ENCODE measurements at regions not wholly inside any gene's neighbourhood (a gene's known extent, or its start where the extent isn't known, plus 50 kb on each side); places are given as distances from the start of the nearest gene placed in this dataset.
A peak's percentile ranks its signal among the peaks of the same experiment; 100 is the strongest.

- no peak for DNase-seq
Measured at GRCh38 chr2:120866071-120866470, 130.4 kb downstream of the GLI2 start.

- no peak for DNase-seq
Measured at GRCh38 chr2:120866483-120867140, 130.9 kb downstream of the GLI2 start.

- peak; percentile 88 for DNase-seq
Measured at GRCh38 chr2:120867290-120868241, 131.9 kb downstream of the GLI2 start.

GRCh38 chr2:120868366-120868765 lies 132.7 kb downstream of the GLI2 start:
- DNase-seq = no peak

GRCh38 chr2:120869036-120869729 lies 133.5 kb downstream of the GLI2 start:
- no peak for DNase-seq

GRCh38 chr2:120869730-120870466 lies 134.2 kb downstream of the GLI2 start:
- no peak for DNase-seq

- DNase-seq = no peak
Measured at GRCh38 chr2:120870467-120870788, 134.8 kb downstream of the GLI2 start.

GRCh38 chr2:120871016-120871635 lies 135.5 kb downstream of the GLI2 start:
- DNase-seq = no peak

GRCh38 chr2:120871881-120872620 lies 136.4 kb downstream of the GLI2 start:
- no peak for DNase-seq

- DNase-seq = no peak
Measured at GRCh38 chr2:120873958-120874887, 138.6 kb downstream of the GLI2 start.

- DNase-seq = no peak
Measured at GRCh38 chr2:120874888-120875275, 139.2 kb downstream of the GLI2 start.

GRCh38 chr2:120875431-120875830 lies 139.8 kb downstream of the GLI2 start:
- no peak for DNase-seq

GRCh38 chr2:120876526-120877280 lies 141.0 kb downstream of the GLI2 start:
- no peak for DNase-seq

- DNase-seq = no peak
Measured at GRCh38 chr2:120877409-120877808, 141.7 kb downstream of the GLI2 start.

GRCh38 chr2:120878970-120879369 lies 143.3 kb downstream of the GLI2 start:
- no peak for DNase-seq

GRCh38 chr2:120879431-120880295 lies 144.0 kb downstream of the GLI2 start:
- no peak for DNase-seq

GRCh38 chr2:120880381-120880780 lies 144.7 kb downstream of the GLI2 start:
- DNase-seq = no peak

Data from right lung (tissue), 2 donors.